ENCODE measurements at regions not wholly inside any gene's neighbourhood (a gene's known extent, or its start where the extent isn't known, plus 50 kb on each side); places are given as distances from the start of the nearest gene placed in this dataset.

- no peak for DNase-seq (ENCODE audit: low read depth in 3 of 3, low spot score in 2 of 3)
Measured at GRCh38 chr7:32200646-32201045, 130.4 kb upstream of the PDE1C start.

- DNase-seq (ENCODE audit: low read depth in 3 of 3, low spot score in 2 of 3): no peak
Measured at GRCh38 chr7:32194537-32194936, 124.3 kb upstream of the PDE1C start.

- DNase-seq (ENCODE audit: low read depth in 3 of 3, low spot score in 2 of 3): no peak
Measured at GRCh38 chr7:32191305-32191704, 121.1 kb upstream of the PDE1C start.

- no peak for DNase-seq (ENCODE audit: low read depth in 3 of 3, low spot score in 2 of 3)
Measured at GRCh38 chr7:32179567-32179966, 109.4 kb upstream of the PDE1C start.

GRCh38 chr7:32178677-32179366 is 108.6 kb upstream of the PDE1C start:
- no peak for DNase-seq (ENCODE audit: low read depth in 3 of 3, low spot score in 2 of 3)

GRCh38 chr7:32177232-32177631 is 107.0 kb upstream of the PDE1C start:
- DNase-seq (ENCODE audit: low read depth in 3 of 3, low spot score in 2 of 3): no peak

- no peak for DNase-seq (ENCODE audit: low read depth in 3 of 3, low spot score in 2 of 3)
Measured at GRCh38 chr7:32175099-32175498, 104.9 kb upstream of the PDE1C start.

GRCh38 chr7:32171248-32171647 is 101.0 kb upstream of the PDE1C start:
- no peak for DNase-seq (ENCODE audit: low read depth in 3 of 3, low spot score in 2 of 3)

GRCh38 chr7:32170838-32171237 is 100.6 kb upstream of the PDE1C start:
- no peak for DNase-seq (ENCODE audit: low read depth in 3 of 3, low spot score in 2 of 3)

GRCh38 chr7:32169228-32169627 is 99.0 kb upstream of the PDE1C start:
- DNase-seq (ENCODE audit: low read depth in 3 of 3, low spot score in 2 of 3): no peak

GRCh38 chr7:32167815-32168214 is 97.6 kb upstream of the PDE1C start:
- no peak for DNase-seq (ENCODE audit: low read depth in 3 of 3, low spot score in 2 of 3)

- no peak for DNase-seq (ENCODE audit: low read depth in 3 of 3, low spot score in 2 of 3)
Measured at GRCh38 chr7:32167256-32167655, 97.0 kb upstream of the PDE1C start.

GRCh38 chr7:32164341-32164996 is 94.3 kb upstream of the PDE1C start:
- no peak for DNase-seq (ENCODE audit: low read depth in 3 of 3, low spot score in 2 of 3)

- no peak for DNase-seq (ENCODE audit: low read depth in 3 of 3, low spot score in 2 of 3)
Measured at GRCh38 chr7:32163896-32164295, 93.7 kb upstream of the PDE1C start.

GRCh38 chr7:32163141-32163806 is 93.1 kb upstream of the PDE1C start:
- no peak for DNase-seq (ENCODE audit: low read depth in 3 of 3, low spot score in 2 of 3)

GRCh38 chr7:32161708-32162107 is 91.5 kb upstream of the PDE1C start:
- no peak for DNase-seq (ENCODE audit: low read depth in 3 of 3, low spot score in 2 of 3)

GRCh38 chr7:32158751-32159745 is 88.8 kb upstream of the PDE1C start:
- DNase-seq (ENCODE audit: low read depth in 3 of 3, low spot score in 2 of 3): no peak

- no peak for DNase-seq (ENCODE audit: low read depth in 3 of 3, low spot score in 2 of 3)
Measured at GRCh38 chr7:32158076-32158475, 87.9 kb upstream of the PDE1C start.

GRCh38 chr7:32155712-32156111 is 85.5 kb upstream of the PDE1C start:
- no peak for DNase-seq (ENCODE audit: low read depth in 3 of 3, low spot score in 2 of 3)

- DNase-seq (ENCODE audit: low read depth in 3 of 3, low spot score in 2 of 3): no peak
Measured at GRCh38 chr7:32154797-32155196, 84.6 kb upstream of the PDE1C start.

- no peak for DNase-seq (ENCODE audit: low read depth in 3 of 3, low spot score in 2 of 3)
Measured at GRCh38 chr7:32153006-32153405, 82.8 kb upstream of the PDE1C start.
